Retina (tissue), 1 donor: ENCODE measurements at regions not wholly inside any gene's neighbourhood (a gene's known extent, or its start where the extent isn't known, plus 50 kb on each side); places are given as distances from the start of the nearest gene placed in this dataset.
"Not testable (repeated sequence)": the region's sequence is repeated elsewhere in the genome, so short reads cannot be mapped to it uniquely, and the experiment has no call there.

Experiments used
- DNase-seq: peaks from one replicate; pipeline ENCODE4 v3.0.0-alpha.2; 2016

- peak; percentile 12 for DNase-seq
Observed at GRCh38 chr3:105093371-105094252, 273.1 kb upstream of the ALCAM start.

DNA sequence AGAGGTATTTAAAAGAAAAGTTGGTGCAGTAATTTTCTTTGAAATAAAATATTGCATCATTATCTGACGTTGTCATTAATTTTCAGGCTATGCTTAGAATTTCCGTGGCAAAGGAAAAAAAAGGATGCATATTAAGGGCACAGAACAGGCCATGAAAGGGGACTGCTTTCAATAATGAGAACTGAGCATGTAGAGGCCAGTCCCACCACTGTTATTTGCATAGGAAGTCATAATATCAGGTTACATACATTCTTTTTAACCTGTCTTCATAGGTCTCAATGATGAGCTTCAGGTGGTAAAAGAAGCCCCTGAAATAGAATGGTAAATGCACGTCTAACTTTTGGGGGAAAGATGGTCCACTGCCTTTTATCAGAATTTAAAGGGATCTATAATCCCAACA, 272.1 kb upstream of the ALCAM start:
- DNase-seq: no peak

GRCh38 chr3:105096071-105096470, 270.6 kb upstream of the ALCAM start:
- DNase-seq: peak; percentile 14

- no peak for DNase-seq
Observed at GRCh38 chr3:105101603-105102002, 265.1 kb upstream of the ALCAM start.

- DNase-seq: no peak
Observed at GRCh38 chr3:105103139-105103538, 263.6 kb upstream of the ALCAM start.

DNA sequence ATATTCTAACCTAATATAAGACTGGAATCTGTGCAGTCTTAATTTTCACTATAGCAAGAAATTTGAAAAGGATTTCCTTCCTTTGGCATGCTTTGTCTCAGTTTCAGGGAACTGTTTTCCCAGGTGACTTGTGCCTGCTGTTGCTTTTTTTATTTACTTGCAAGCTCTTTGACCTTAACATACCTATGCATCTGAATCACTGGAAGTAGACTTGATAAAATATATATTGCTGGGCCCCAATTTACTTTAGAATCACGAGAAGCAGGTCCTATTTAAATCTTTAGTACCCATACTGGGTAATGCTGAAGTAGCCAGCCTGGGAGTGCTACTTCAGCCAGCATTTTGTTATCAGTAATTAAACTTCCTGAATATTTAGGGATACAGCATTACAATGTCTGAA, 257.9 kb upstream of the ALCAM start:
- no peak for DNase-seq

- no peak for DNase-seq
Observed at GRCh38 chr3:105118905-105119304, 247.8 kb upstream of the ALCAM start.

DNA sequence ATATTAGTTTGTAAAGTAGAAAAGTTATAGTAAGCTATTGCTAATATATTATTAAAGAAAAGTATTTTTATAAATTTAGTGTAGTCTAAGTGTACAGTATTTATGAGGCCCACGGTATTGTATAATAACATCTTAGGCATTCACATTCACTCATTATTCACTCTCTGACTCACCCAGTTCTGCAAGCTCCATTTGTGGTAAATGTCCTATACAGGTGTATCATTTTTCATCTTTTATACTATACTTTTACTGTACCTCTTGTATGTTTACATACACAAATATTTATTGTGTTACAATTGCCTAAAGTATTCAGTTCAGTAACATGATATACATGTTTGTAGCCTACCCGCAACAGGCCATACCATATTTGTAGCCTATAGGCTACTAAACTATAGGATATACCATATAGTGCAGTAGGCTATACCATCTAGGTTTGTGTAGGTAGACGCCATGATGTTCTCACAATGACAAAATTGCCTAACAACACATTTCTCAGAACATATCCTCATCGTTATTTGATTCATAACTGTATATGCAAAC, 246.8 kb upstream of the ALCAM start:
- DNase-seq: no peak

DNA sequence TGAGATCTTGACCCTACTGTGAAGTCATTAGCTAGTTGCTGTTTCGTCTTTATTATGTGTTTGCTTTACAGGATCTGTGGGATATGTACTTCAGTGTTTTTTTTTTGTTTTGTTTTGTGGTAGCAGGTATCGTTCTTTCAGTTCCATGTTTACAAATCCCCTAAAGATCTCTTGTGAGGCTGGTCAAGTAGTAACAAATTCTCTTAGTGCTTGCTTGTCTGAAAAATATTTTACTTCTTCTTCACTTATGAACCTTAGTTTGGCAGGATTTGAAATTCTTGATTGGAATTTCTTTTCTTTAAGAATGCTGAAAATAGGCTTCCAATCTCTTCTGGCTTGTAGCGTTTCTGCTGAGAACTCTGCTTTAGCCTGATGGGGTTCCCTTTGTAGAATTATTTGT, 235.8 kb upstream of the ALCAM start:
- no peak for DNase-seq

GRCh38 chr3:105137911-105138310, 228.8 kb upstream of the ALCAM start:
- no peak for DNase-seq

GRCh38 chr3:105139881-105140560, 226.7 kb upstream of the ALCAM start:
- no peak for DNase-seq

DNA sequence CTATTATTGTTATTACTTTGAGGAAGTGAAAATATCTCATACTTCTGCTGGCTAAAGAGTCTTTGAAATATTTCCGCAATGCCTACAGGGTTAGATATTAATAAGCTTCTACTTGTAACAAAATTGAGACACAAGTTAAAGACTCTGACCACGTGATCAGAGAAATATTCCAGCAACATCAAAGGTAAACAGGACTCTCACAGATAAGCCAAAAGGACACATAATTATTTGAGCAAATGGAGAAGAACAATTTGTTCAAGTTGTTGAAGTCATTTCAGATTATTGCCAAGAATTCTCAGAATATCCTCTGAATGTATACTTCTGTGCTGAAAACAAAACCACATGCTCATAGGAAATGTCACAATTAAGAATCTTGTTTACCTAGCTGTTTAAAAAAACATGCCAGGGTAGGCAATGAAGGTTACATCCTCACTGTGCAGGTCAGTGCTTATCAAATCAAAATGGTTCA, 225.8 kb upstream of the ALCAM start:
- DNase-seq: no peak

GRCh38 chr3:105144837-105145236, 221.9 kb upstream of the ALCAM start:
- DNase-seq: no peak

DNA sequence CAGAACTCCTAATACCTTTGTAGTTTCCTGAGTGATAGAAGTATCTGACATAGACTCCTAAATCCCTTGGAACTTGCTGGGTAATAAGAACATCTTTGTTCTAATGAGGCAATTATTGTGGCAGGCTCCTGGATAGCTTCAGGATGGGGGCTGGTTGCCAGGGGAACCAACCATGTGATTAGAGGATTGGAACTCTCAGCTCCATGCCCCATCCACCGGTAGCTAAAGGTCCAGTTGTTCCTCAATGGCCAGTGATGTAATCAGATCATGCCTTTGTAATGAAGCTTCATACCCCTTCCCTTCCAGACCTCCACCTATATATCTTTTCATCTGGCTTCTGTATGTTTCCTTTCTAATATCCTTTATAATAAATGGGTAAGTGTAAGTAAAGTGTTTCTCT, 221.2 kb upstream of the ALCAM start:
- peak; percentile 9 for DNase-seq

DNA sequence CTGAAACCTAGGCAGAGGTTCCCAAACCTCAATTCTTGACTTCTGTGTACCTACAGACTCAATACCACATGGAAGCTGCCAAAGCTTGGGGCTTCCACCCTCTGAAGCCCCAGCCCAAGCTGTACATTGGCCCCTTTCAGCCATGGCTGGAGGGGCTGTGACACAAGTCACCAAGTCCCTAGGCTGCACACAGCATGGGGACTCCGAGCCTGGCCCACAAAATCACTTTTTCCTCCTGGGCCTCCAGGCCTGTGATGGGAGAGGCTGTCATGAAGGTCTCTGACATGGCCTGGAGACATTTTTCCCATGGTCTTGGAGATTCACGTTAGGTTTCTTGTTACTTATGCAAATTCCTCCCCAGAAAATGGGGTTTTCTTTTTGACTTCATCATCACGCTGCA, 217.5 kb upstream of the ALCAM start:
- DNase-seq: not testable (repeated sequence)

GRCh38 chr3:105152987-105153386, 213.7 kb upstream of the ALCAM start:
- no peak for DNase-seq

DNA sequence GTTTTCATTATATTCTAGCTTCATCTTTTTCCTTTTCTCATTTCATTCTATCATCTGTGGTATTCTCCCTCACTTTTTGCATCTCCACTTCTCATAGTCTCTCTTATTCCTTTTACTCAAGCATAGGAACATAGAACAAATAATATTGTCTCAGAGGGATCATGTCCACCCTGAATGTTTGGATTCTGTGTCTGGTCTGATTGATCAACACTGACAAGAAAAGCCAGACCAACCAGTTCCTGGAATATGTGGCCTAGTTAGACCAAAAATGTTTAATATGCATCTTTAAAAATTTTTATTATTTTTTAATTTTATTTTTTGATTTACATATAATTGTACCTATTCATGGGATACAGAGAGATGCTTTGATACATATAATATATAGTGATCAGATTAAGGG, 212.0 kb upstream of the ALCAM start:
- no peak for DNase-seq

- DNase-seq: no peak
Observed at GRCh38 chr3:105157067-105157765, 209.5 kb upstream of the ALCAM start.

- no peak for DNase-seq
Observed at GRCh38 chr3:105157766-105158085, 209.0 kb upstream of the ALCAM start.

- no peak for DNase-seq
Observed at GRCh38 chr3:105158286-105158685, 208.4 kb upstream of the ALCAM start.

DNA sequence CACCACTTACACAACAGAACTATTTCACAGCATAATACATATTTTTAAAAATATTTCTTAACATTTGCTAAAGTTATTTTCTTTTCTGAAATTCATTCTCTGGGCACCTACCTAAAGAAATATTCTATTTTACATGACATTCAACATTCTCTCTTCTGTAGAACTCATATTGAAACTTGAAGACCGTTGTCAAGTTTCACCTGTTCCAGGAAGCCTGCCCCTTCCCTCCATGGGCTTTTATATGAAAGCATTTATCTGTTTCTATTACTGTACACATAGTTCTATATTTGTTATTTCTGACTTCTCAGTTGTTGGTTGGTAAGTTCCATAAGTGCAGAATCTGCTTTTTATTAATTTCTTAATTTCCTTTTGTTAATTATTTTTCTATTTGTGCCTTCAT, 204.3 kb upstream of the ALCAM start:
- DNase-seq: no peak

- DNase-seq: no peak
Observed at GRCh38 chr3:105166893-105167292, 199.8 kb upstream of the ALCAM start.

- no peak for DNase-seq
Observed at GRCh38 chr3:105170423-105170822, 196.3 kb upstream of the ALCAM start.
